ENCODE measurements at regions not wholly inside any gene's neighbourhood (a gene's known extent, or its start where the extent isn't known, plus 50 kb on each side); places are given as distances from the start of the nearest gene placed in this dataset.

GRCh38 chr18:51727780-51728179 is 530.3 kb upstream of the MEX3C start:
- H3K4me3 Mint-ChIP-seq: no peak overlapping the region
- no peaks in the 10 kb centered on the region for H3K27me3 Mint-ChIP-seq (ENCODE audit: low read depth)
- peaks cover 14% of the 10 kb centered on the region for H3K4me1 Mint-ChIP-seq
- no peak for DNase-seq (ENCODE audit: low spot score)
- no peak overlapping the region for H3K27ac Mint-ChIP-seq
- no peak for TF ChIP-seq GTF2I (CRISPR knock-in tag; conservative IDR thresholded peaks at IDR 0.05)
- TF ChIP-seq ATF6 (CRISPR knock-in tag; IDR thresholded peaks at IDR 0.05): no peak
- no peak for TF ChIP-seq ZSCAN18 (CRISPR knock-in tag; IDR thresholded peaks at IDR 0.05)
- no peak for TF ChIP-seq ZNF317 (CRISPR knock-in tag; IDR thresholded peaks at IDR 0.05; ENCODE audit: borderline replicate concordance, low read depth)
- TF ChIP-seq FOXP4 (CRISPR knock-in tag; IDR thresholded peaks at IDR 0.05): no peak
- TF ChIP-seq ZNF416 (CRISPR knock-in tag; IDR thresholded peaks at IDR 0.05): no peak
- no peak for TF ChIP-seq USF1 (CRISPR knock-in tag; IDR thresholded peaks at IDR 0.05)
- CTCF ChIA-PET: no interaction called here
- POLR2A ChIA-PET: no interaction called here
- peaks cover 5% of the 10 kb centered on the region; the same call in 1 of the 2 replicates for H3K9me3 Mint-ChIP-seq
- ATAC-seq: no peak
- no peaks in the 10 kb centered on the region for H3K36me3 Mint-ChIP-seq

- H3K36me3 Mint-ChIP-seq: no peaks in the 10 kb centered on the region
- CTCF ChIA-PET: interaction anchor here (1.1 kb wide), 1 partner anchor 110 kb away, joined by 3 read pairs; no protein-coding TSS in a partner anchor
- no peak for TF ChIP-seq ERG (CRISPR knock-in tag; IDR thresholded peaks at IDR 0.05)
- no peak for TF ChIP-seq TP53 (CRISPR knock-in tag; IDR thresholded peaks at IDR 0.05)
- no peak for TF ChIP-seq NFYB (CRISPR knock-in tag; conservative IDR thresholded peaks at IDR 0.05; ENCODE audit: low read depth)
Measured at GRCh38 chr18:51731070-51731469, 533.6 kb upstream of the MEX3C start.

GRCh38 chr18:51734576-51734975 is 537.1 kb upstream of the MEX3C start:
- ChIA-PET CTCF (no interaction called here), POLR2A (no interaction called here)
- Mint-ChIP-seq H3K27me3 (ENCODE audit: low read depth) (no peaks in the 10 kb centered on the region), H3K9me3 (peaks cover 4% of the 10 kb centered on the region; the same call in 1 of the 2 replicates), H3K36me3 (no peaks in the 10 kb centered on the region), H3K27ac (no peak overlapping the region), H3K4me3 (no peak overlapping the region), H3K4me1 (peaks cover 7% of the 10 kb centered on the region; the same call in 1 of the 2 replicates)
- no peak for DNase-seq (ENCODE audit: low spot score)
- no peak for TF ChIP-seq FOXK1 (CRISPR knock-in tag; IDR thresholded peaks at IDR 0.05)
- no peak for TF ChIP-seq SP1 (CRISPR knock-in tag; conservative IDR thresholded peaks at IDR 0.05)
- no peak for TF ChIP-seq ZNF121 (CRISPR knock-in tag; IDR thresholded peaks at IDR 0.05)
- no peak for TF ChIP-seq ELF4 (CRISPR knock-in tag; IDR thresholded peaks at IDR 0.05; ENCODE audit: low read depth)
- no peak for TF ChIP-seq ETV6 (CRISPR knock-in tag; IDR thresholded peaks at IDR 0.05)
- no peak for TF ChIP-seq ZNF263 (CRISPR knock-in tag; IDR thresholded peaks at IDR 0.05; ENCODE audit: low read depth)
- no peak for TF ChIP-seq ZNF219 (CRISPR knock-in tag; IDR thresholded peaks at IDR 0.05; ENCODE audit: borderline replicate concordance)
- no peak for TF ChIP-seq NR3C1 (CRISPR knock-in tag; conservative IDR thresholded peaks at IDR 0.05; ENCODE audit: low read depth)
- TF ChIP-seq TEAD4 (CRISPR knock-in tag; IDR thresholded peaks at IDR 0.05): no peak
- ATAC-seq: no peak

More at GRCh38 chr18:51731070-51731469, 533.6 kb upstream of the MEX3C start:
- no peak for DNase-seq (ENCODE audit: low spot score)
- Mint-ChIP-seq H3K9me3 (no peaks in the 10 kb centered on the region), H3K4me3 (no peak overlapping the region), H3K27me3 (ENCODE audit: low read depth) (no peaks in the 10 kb centered on the region), H3K27ac (no peak overlapping the region), H3K4me1 (peaks cover 4% of the 10 kb centered on the region; the same call in 1 of the 2 replicates)
- POLR2A ChIA-PET: interaction anchor here (0.5 kb wide), 1 partner anchor 60 kb away, joined by 4 read pairs; no protein-coding TSS in a partner anchor
- no peak for ATAC-seq
